NB4 (cell line): ENCODE measurements at regions not wholly inside any gene's neighbourhood (a gene's known extent, or its start where the extent isn't known, plus 50 kb on each side); places are given as distances from the start of the nearest gene placed in this dataset.

Source experiments
- DNase-seq: peaks from one replicate; pipeline ENCODE4 v3.0.0; 2010; ENCODE audit warnings: low read depth
- H3K4me3 ChIP-seq: one replicate; pipeline ENCODE4 v1.5.1; 2011; ENCODE audit warnings: mild to moderate bottlenecking, low read depth, low read length, moderate library complexity
- MYC ChIP-seq: IDR thresholded peaks from 2 replicates; pipeline ENCODE4 v1.6.1; 2011; ENCODE audit warnings: low read depth, low read length
- POLR2A ChIP-seq: IDR thresholded peaks from 2 replicates; pipeline ENCODE4 v1.6.1; 2011; ENCODE audit warnings: mild to moderate bottlenecking; ENCODE audit not compliant: insufficient read length; ENCODE audit errors: extremely low read depth
- TF ChIP-seq, protein P1 (sequence below): IDR thresholded peaks from 2 replicates; pipeline ENCODE4 v1.6.1; 2011; ENCODE audit warnings: low read depth, low read length
- TF ChIP-seq, protein P2 (sequence below): IDR thresholded peaks from one replicate; pipeline ENCODE4 v1.5.1; 2012; ENCODE audit warnings: low read depth, low read length

GRCh38 chr12:84313323-84313675, 599.3 kb downstream of the SLC6A15 start:
- TF ChIP-seq, protein P1, sequence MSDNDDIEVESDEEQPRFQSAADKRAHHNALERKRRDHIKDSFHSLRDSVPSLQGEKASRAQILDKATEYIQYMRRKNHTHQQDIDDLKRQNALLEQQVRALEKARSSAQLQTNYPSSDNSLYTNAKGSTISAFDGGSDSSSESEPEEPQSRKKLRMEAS = no peak
- TF ChIP-seq, protein P2, sequence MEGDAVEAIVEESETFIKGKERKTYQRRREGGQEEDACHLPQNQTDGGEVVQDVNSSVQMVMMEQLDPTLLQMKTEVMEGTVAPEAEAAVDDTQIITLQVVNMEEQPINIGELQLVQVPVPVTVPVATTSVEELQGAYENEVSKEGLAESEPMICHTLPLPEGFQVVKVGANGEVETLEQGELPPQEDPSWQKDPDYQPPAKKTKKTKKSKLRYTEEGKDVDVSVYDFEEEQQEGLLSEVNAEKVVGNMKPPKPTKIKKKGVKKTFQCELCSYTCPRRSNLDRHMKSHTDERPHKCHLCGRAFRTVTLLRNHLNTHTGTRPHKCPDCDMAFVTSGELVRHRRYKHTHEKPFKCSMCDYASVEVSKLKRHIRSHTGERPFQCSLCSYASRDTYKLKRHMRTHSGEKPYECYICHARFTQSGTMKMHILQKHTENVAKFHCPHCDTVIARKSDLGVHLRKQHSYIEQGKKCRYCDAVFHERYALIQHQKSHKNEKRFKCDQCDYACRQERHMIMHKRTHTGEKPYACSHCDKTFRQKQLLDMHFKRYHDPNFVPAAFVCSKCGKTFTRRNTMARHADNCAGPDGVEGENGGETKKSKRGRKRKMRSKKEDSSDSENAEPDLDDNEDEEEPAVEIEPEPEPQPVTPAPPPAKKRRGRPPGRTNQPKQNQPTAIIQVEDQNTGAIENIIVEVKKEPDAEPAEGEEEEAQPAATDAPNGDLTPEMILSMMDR = no peak
- no peak for TF ChIP-seq POLR2A
- TF ChIP-seq MYC = no peak
- H3K4me3 ChIP-seq = no peak overlapping the region
- DNase-seq = no peak

DNA sequence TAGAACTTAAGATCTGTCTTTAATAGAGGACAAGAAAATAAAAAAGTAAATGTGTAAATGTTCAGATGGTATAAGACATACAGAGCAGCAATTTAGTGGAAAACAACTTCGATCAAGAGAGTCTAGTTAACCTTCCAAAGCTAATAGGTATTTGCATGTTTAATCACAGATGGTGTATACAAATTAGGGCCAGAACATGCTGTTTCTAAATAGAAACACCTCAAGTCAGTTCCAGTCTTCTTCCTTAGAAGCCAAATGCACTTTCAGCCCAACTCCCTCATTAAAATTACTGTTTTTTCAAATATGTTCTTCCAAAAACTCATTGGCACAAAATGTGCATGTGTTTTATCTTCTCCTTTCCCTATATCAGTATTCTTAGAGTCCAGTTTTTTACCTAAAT, 604.4 kb downstream of the SLC6A15 start:
- no peak overlapping the region for H3K4me3 ChIP-seq
- DNase-seq = no peak
- TF ChIP-seq, protein P2 = no peak
- no peak for TF ChIP-seq POLR2A
- TF ChIP-seq MYC = no peak
- TF ChIP-seq, protein P1 = no peak

- no peak for DNase-seq
- no peak overlapping the region for H3K4me3 ChIP-seq
- TF ChIP-seq, protein P1 = no peak
- TF ChIP-seq, protein P2 = no peak
- TF ChIP-seq MYC = no peak
- TF ChIP-seq POLR2A = no peak
Observed at GRCh38 chr12:84305144-84305543, 607.5 kb downstream of the SLC6A15 start.

- TF ChIP-seq, protein P1 = no peak
- TF ChIP-seq, protein P2 = no peak
- TF ChIP-seq POLR2A (no peak), MYC (no peak)
- no peak overlapping the region for H3K4me3 ChIP-seq
- DNase-seq = no peak
Observed at GRCh38 chr12:84294246-84294645, 618.4 kb downstream of the SLC6A15 start.

GRCh38 chr12:84290168-84290567, 622.4 kb downstream of the SLC6A15 start:
- no peak for DNase-seq
- no peak for TF ChIP-seq MYC
- TF ChIP-seq, protein P1 = no peak
- TF ChIP-seq, protein P2 = no peak
- TF ChIP-seq POLR2A = no peak
- H3K4me3 ChIP-seq = no peak overlapping the region

- H3K4me3 ChIP-seq = no peak overlapping the region
- no peak for DNase-seq
- TF ChIP-seq, protein P1 = no peak
- TF ChIP-seq, protein P2 = no peak
Observed at GRCh38 chr12:84277986-84278385, 634.6 kb downstream of the SLC6A15 start.
